Brain microvascular endothelial cell (primary cell): ENCODE measurements at regions not wholly inside any gene's neighbourhood (a gene's known extent, or its start where the extent isn't known, plus 50 kb on each side); places are given as distances from the start of the nearest gene placed in this dataset.
"Not testable (repeated sequence)": the region's sequence is repeated elsewhere in the genome, so short reads cannot be mapped to it uniquely, and the experiment has no call there.

Experiments
- DNase-seq: peaks from one replicate; pipeline ENCODE4 v3.0.0-alpha.2; 2020
- H3K27ac ChIP-seq: fragments of 250-450 bp; sonication (Bioruptor Pico); 2 replicates; pipeline ENCODE4 v1.5.1; 2020; ENCODE audit warnings: mild to moderate bottlenecking, moderate library complexity
- H3K27me3 ChIP-seq: fragments of 250-450 bp; sonication (Bioruptor Pico); replicated peaks from 2 replicates; pipeline ENCODE4 v1.5.1; 2020; ENCODE audit warnings: mild to moderate bottlenecking
- H3K36me3 ChIP-seq: fragments of 250-450 bp; sonication (Bioruptor Pico); replicated peaks from 2 replicates; pipeline ENCODE4 v1.5.1; 2020; ENCODE audit warnings: mild to moderate bottlenecking
- H3K4me3 ChIP-seq: 2 replicates; pipeline ENCODE4 v1.5.1; 2011; ENCODE audit warnings: low read depth, mild to moderate bottlenecking, control low read depth, low read length, moderate library complexity
- CTCF ChIP-seq: IDR thresholded peaks from 2 replicates; pipeline ENCODE4 v1.5.1; 2011; ENCODE audit warnings: low read depth, mild to moderate bottlenecking, moderate library complexity, low read length, control low read depth, inconsistent platforms; ENCODE audit errors: missing control alignments
- in situ Hi-C: cut with HindIII; loops from 2 replicates; pipeline ENCODE4 v1.10.0; 2017; ENCODE audit warnings: low sequenced_read_pairs, low pct_ligation_motif_present

- in situ Hi-C loops: no loop called here
- no peak for DNase-seq
- no peak for TF ChIP-seq CTCF
- Histone ChIP-seq H3K27me3 (no peaks in the 10 kb centered on the region), H3K4me3 (no peak overlapping the region), H3K27ac (peak overlapping the region; percentile 98), H3K36me3 (no peaks in the 10 kb centered on the region)
Measured at GRCh38 chr4:13920111-13920875, 292.8 kb upstream of the BOD1L1 start.

- H3K27me3 ChIP-seq: no peaks in the 10 kb centered on the region
- H3K36me3 ChIP-seq: no peaks in the 10 kb centered on the region
- H3K4me3 ChIP-seq: no peak overlapping the region
- DNase-seq: peak; percentile 100
- no peak for TF ChIP-seq CTCF
- H3K27ac ChIP-seq: peak overlapping the region; percentile 98
- in situ Hi-C loops: no loop called here
Measured at GRCh38 chr4:13920901-13921300, 293.4 kb upstream of the BOD1L1 start.

- TF ChIP-seq CTCF: no peak
- H3K27me3 ChIP-seq: no peaks in the 10 kb centered on the region
- in situ Hi-C loops: no loop called here
- no peak for DNase-seq
- no peak overlapping the region for H3K4me3 ChIP-seq
- peak overlapping the region; percentile 98 for H3K27ac ChIP-seq
- H3K36me3 ChIP-seq: no peaks in the 10 kb centered on the region
Measured at GRCh38 chr4:13921805-13922204, 294.3 kb upstream of the BOD1L1 start.

GRCh38 chr4:13922459-13922858, 294.9 kb upstream of the BOD1L1 start:
- Histone ChIP-seq H3K36me3 (no peaks in the 10 kb centered on the region), H3K4me3 (no peak overlapping the region), H3K27me3 (no peaks in the 10 kb centered on the region), H3K27ac (peak overlapping the region; percentile 98)
- no peak for DNase-seq
- TF ChIP-seq CTCF: no peak
- in situ Hi-C loops: no loop called here

GRCh38 chr4:13922873-13923645, 295.5 kb upstream of the BOD1L1 start:
- in situ Hi-C loops: no loop called here
- Histone ChIP-seq H3K4me3 (no peak overlapping the region), H3K27me3 (no peaks in the 10 kb centered on the region), H3K36me3 (no peaks in the 10 kb centered on the region), H3K27ac (peak overlapping the region; percentile 98)
- DNase-seq: no peak
- no peak for TF ChIP-seq CTCF

- DNase-seq, H3K36me3 ChIP-seq, in situ Hi-C loops, H3K27me3 ChIP-seq, H3K4me3 ChIP-seq, H3K27ac ChIP-seq: not testable (repeated sequence)
Measured at GRCh38 chr4:13924900-13925299, 297.4 kb upstream of the BOD1L1 start.
